Ishikawa (cell line): ENCODE measurements at regions not wholly inside any gene's neighbourhood (a gene's known extent, or its start where the extent isn't known, plus 50 kb on each side); places are given as distances from the start of the nearest gene placed in this dataset.

Experiments used
- CREB1 ChIP-seq: IDR thresholded peaks from 2 replicates; pipeline ENCODE4 v1.6.1; 2012; ENCODE audit warnings: low read depth
- FOXM1 ChIP-seq: IDR thresholded peaks from 2 replicates; pipeline ENCODE4 v1.6.1; 2012; ENCODE audit warnings: low read depth, borderline replicate concordance
- REST ChIP-seq: IDR thresholded peaks from 2 replicates; pipeline ENCODE4 v1.6.1; 2012; ENCODE audit warnings: low read depth, mild to moderate bottlenecking
- TAF1 ChIP-seq: IDR thresholded peaks from 2 replicates; pipeline ENCODE4 v1.6.1; 2012; ENCODE audit warnings: low read depth, mild to moderate bottlenecking
- TCF12 ChIP-seq: IDR thresholded peaks from 2 replicates; pipeline ENCODE4 v1.6.1; 2012; ENCODE audit warnings: low read depth
- TEAD4 ChIP-seq: IDR thresholded peaks from 2 replicates; pipeline ENCODE4 v1.6.1; 2012
- USF1 ChIP-seq: IDR thresholded peaks from 2 replicates; pipeline ENCODE4 v1.6.1; 2012
- YY1 ChIP-seq: IDR thresholded peaks from 2 replicates; pipeline ENCODE4 v1.6.1; 2012; ENCODE audit warnings: low read depth

- TF ChIP-seq TCF12, result no peak
- TF ChIP-seq REST, result no peak
- TF ChIP-seq TEAD4, result no peak
- TF ChIP-seq YY1, result no peak
- no peak for TF ChIP-seq CREB1
- no peak for TF ChIP-seq USF1
- TF ChIP-seq FOXM1, result no peak
- TF ChIP-seq TAF1, result no peak
Measured at GRCh38 chr5:10019236-10019635, 230.5 kb downstream of the ATPSCKMT start.
